AG04450 (cell line): ENCODE measurements at regions not wholly inside any gene's neighbourhood (a gene's known extent, or its start where the extent isn't known, plus 50 kb on each side); places are given as distances from the start of the nearest gene placed in this dataset.

Experiments used
- CTCF ChIA-PET: fragments of 300-600, 350-600 bp; formaldehyde crosslinking; extraction: SDS; loops from one replicate; lab custom pipeline; 2022; ENCODE audit warnings: antibody characterized with exemption, inconsistent platforms; lab: Charles Lee
- POLR2A ChIA-PET: fragments of 350-600 bp; formaldehyde crosslinking; extraction: SDS; loops from one replicate; lab custom pipeline; 2021; ENCODE audit warnings: antibody characterized with exemption, inconsistent platforms; lab: Yijun Ruan, JAX
- DNase-seq: peaks from one replicate; pipeline ENCODE4 v3.0.0-alpha.2; 2011; ENCODE audit warnings: low read depth, low spot score
- H3K27ac ChIP-seq: one replicate; pipeline ENCODE4 v1.5.1; 2012; ENCODE audit warnings: low read depth, low read length, control low read depth
- H3K27me3 ChIP-seq: one replicate; pipeline ENCODE4 v1.6.0; 2012; ENCODE audit warnings: low read length; ENCODE audit not compliant: control insufficient read depth, insufficient read depth
- H3K4me3 ChIP-seq: 2 replicates; pipeline ENCODE4 v1.5.1; 2011; ENCODE audit warnings: mild to moderate bottlenecking, low read depth, low read length, control low read depth
- H3K9me3 ChIP-seq: 2 replicates; pipeline ENCODE4 v1.5.1; 2012; ENCODE audit warnings: low read length; ENCODE audit not compliant: control insufficient read depth, insufficient read depth
- CTCF ChIP-seq: IDR thresholded peaks from 2 replicates; pipeline ENCODE4 v1.5.1; 2011; ENCODE audit warnings: low read depth, low read length, control low read depth, inconsistent platforms

GRCh38 chr6:14290041-14290771 is 172.6 kb downstream of the CD83 start:
- Histone ChIP-seq H3K9me3 (no peaks in the 10 kb centered on the region), H3K27me3 (peaks cover 6% of the 10 kb centered on the region), H3K27ac (no peak overlapping the region), H3K4me3 (no peak overlapping the region)
- POLR2A ChIA-PET, result no interaction called here
- TF ChIP-seq CTCF, result no peak
- DNase-seq, result no peak
- CTCF ChIA-PET, result no interaction called here

DNA sequence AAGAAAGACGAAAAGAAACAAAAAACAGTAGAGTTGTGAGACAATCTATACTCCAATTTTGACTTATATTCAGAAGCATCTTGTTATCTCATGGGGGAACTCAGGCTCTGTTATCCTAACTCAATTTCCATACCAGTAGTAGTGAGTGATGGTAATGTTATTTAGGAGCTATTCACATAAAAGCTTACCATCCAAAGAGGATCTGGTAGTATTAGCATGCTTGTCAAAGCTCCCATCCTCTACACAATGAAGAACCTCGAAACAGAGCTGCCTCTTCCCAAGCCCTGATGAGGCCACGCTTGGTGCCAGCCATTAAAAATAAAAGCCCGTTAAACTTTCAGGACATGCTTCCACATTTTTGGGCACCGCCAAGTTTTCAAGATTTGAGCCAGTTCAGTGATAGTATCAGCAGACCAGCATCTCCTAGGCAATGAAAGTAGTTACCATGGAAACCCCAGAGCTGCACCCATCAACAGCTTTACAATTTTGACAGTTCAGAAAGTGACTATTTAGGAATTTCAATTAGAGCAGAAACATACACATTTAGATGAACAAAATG is 173.3 kb downstream of the CD83 start:
- POLR2A ChIA-PET, result no interaction called here
- no peak overlapping the region for H3K4me3 ChIP-seq
- H3K9me3 ChIP-seq, result no peaks in the 10 kb centered on the region
- peaks cover 6% of the 10 kb centered on the region for H3K27me3 ChIP-seq
- no peak overlapping the region for H3K27ac ChIP-seq
- TF ChIP-seq CTCF, result no peak
- CTCF ChIA-PET, result no interaction called here
- no peak for DNase-seq

- H3K27me3 ChIP-seq, result peaks cover 6% of the 10 kb centered on the region
- TF ChIP-seq CTCF, result no peak
- DNase-seq, result no peak
- no peak overlapping the region for H3K27ac ChIP-seq
- POLR2A ChIA-PET, result no interaction called here
- H3K9me3 ChIP-seq, result no peaks in the 10 kb centered on the region
- CTCF ChIA-PET, result no interaction called here
- H3K4me3 ChIP-seq, result no peak overlapping the region
Observed at GRCh38 chr6:14291331-14291730, 173.8 kb downstream of the CD83 start.

DNA sequence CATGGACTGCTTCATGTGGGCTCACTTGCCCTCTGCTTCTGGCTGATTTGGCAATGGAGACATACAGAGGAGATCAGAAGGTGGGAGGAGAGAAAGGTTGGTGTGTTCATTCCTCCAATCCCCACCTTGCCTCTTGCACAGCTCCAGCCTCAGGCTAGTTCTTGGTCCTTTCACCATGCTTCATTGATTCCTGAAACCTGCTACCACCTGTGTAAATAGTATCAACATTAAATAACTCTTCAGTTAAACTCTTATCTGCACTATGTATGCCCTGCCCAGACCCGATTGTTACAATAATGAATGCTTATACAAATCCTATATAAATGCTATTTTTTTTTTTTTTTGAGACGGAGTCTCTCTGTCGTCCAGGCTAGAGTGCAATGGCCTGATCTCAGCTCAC is 174.5 kb downstream of the CD83 start:
- CTCF ChIA-PET, result no interaction called here

More for the DNA sequence above, 174.5 kb downstream of the CD83 start:
- TF ChIP-seq CTCF, result no peak
- Histone ChIP-seq H3K4me3 (no peak overlapping the region), H3K27me3 (peaks cover 6% of the 10 kb centered on the region), H3K9me3 (no peaks in the 10 kb centered on the region), H3K27ac (no peak overlapping the region)
- no peak for DNase-seq
- POLR2A ChIA-PET, result no interaction called here
